RWPE1 (cell line): ENCODE measurements at regions not wholly inside any gene's neighbourhood (a gene's known extent, or its start where the extent isn't known, plus 50 kb on each side); places are given as distances from the start of the nearest gene placed in this dataset.

ENCODE experiments used
- CTCF ChIA-PET: fragments of 350-600 bp; sonication (Branson Sonifier 250); formaldehyde crosslinking; extraction: SDS; loops from one replicate; lab custom pipeline; 2021; lab: Yijun Ruan, JAX
- POLR2A ChIA-PET: fragments of 400-600 bp; formaldehyde crosslinking; extraction: SDS; loops from one replicate; lab custom pipeline; 2020; ENCODE audit warnings: antibody characterized with exemption; ENCODE audit not compliant: low non-redundant PET; lab: Yijun Ruan, JAX
- DNase-seq: peaks from one replicate; pipeline ENCODE4 v3.0.0; 2012; ENCODE audit warnings: low spot score
- H3K27ac ChIP-seq: fragments of 450-650 bp; 2 replicates; pipeline ENCODE4 v1.5.1; 2017
- CTCF ChIP-seq: fragments of 450-650 bp; conservative IDR thresholded peaks from 2 replicates; pipeline ENCODE4 v1.5.1; 2017; ENCODE audit warnings: low read depth, mild to moderate bottlenecking

- DNase-seq, result no peak
- no peak overlapping the region for H3K27ac ChIP-seq
- POLR2A ChIA-PET, result no interaction called here
- CTCF ChIA-PET, result no interaction called here
- TF ChIP-seq CTCF, result no peak
These were observed 575.9 kb upstream of the CHORDC1 start for GRCh38 chr11:90798769-90799168.

- no peak for TF ChIP-seq CTCF
- DNase-seq, result no peak
- ChIA-PET POLR2A (no interaction called here), CTCF (no interaction called here)
- H3K27ac ChIP-seq, result no peak overlapping the region
These were observed 572.9 kb upstream of the CHORDC1 start for GRCh38 chr11:90795746-90796145.

GRCh38 chr11:90788961-90789360, 566.1 kb upstream of the CHORDC1 start:
- no peak for DNase-seq
- TF ChIP-seq CTCF, result no peak
- POLR2A ChIA-PET, result no interaction called here
- H3K27ac ChIP-seq, result no peak overlapping the region
- CTCF ChIA-PET, result no interaction called here

GRCh38 chr11:90784241-90784814, 561.5 kb upstream of the CHORDC1 start:
- no peak overlapping the region for H3K27ac ChIP-seq
- POLR2A ChIA-PET, result no interaction called here
- CTCF ChIA-PET, result no interaction called here
- TF ChIP-seq CTCF, result no peak
- DNase-seq, result no peak

- TF ChIP-seq CTCF, result no peak
- ChIA-PET CTCF (no interaction called here), POLR2A (no interaction called here)
- no peak for DNase-seq
- no peak overlapping the region for H3K27ac ChIP-seq
These were observed 560.3 kb upstream of the CHORDC1 start for GRCh38 chr11:90783111-90783510.

- ChIA-PET POLR2A (no interaction called here), CTCF (no interaction called here)
These were observed 556.2 kb upstream of the CHORDC1 start for GRCh38 chr11:90779098-90779497.

More at GRCh38 chr11:90779098-90779497, 556.2 kb upstream of the CHORDC1 start:
- H3K27ac ChIP-seq, result no peak overlapping the region
- no peak for TF ChIP-seq CTCF
- DNase-seq, result no peak
